HCEC 1CT (cell line): ENCODE measurements at regions not wholly inside any gene's neighbourhood (a gene's known extent, or its start where the extent isn't known, plus 50 kb on each side); places are given as distances from the start of the nearest gene placed in this dataset.
"Not testable (repeated sequence)": the region's sequence is repeated elsewhere in the genome, so short reads cannot be mapped to it uniquely, and the experiment has no call there.

Experiments used
- DNase-seq: peaks from one replicate; pipeline ENCODE4 v3.0.0-alpha.2; 2017

GRCh38 chrX:31014474-31014873 lies 57.4 kb downstream of the FTHL17 start:
- DNase-seq = not testable (repeated sequence)

- no peak for DNase-seq
Observed at GRCh38 chrX:31012509-31013025, 59.3 kb downstream of the FTHL17 start.

GRCh38 chrX:31007321-31007720 lies 64.5 kb downstream of the FTHL17 start:
- no peak for DNase-seq

GRCh38 chrX:31006027-31006426 lies 65.8 kb downstream of the FTHL17 start:
- no peak for DNase-seq

- no peak for DNase-seq
Observed at GRCh38 chrX:30997411-30997810, 74.4 kb downstream of the FTHL17 start.

GRCh38 chrX:30995705-30996104 lies 76.1 kb downstream of the FTHL17 start:
- DNase-seq = no peak

- no peak for DNase-seq
Observed at GRCh38 chrX:30995060-30995700, 76.7 kb downstream of the FTHL17 start.

GRCh38 chrX:30994018-30994417 lies 77.8 kb downstream of the FTHL17 start:
- not testable (repeated sequence) for DNase-seq

GRCh38 chrX:30992381-30992904 lies 79.4 kb downstream of the FTHL17 start:
- no peak for DNase-seq

- no peak for DNase-seq
Observed at GRCh38 chrX:30990361-30990760, 81.5 kb downstream of the FTHL17 start.

- no peak for DNase-seq
Observed at GRCh38 chrX:30982467-30982866, 89.4 kb downstream of the FTHL17 start.

GRCh38 chrX:30981968-30982367 lies 89.9 kb downstream of the FTHL17 start:
- DNase-seq = no peak

- no peak for DNase-seq
Observed at GRCh38 chrX:30979271-30979670, 90.2 kb upstream of the TAB3 start.

GRCh38 chrX:30975467-30975866 lies 86.4 kb upstream of the TAB3 start:
- DNase-seq = no peak

- DNase-seq = no peak
Observed at GRCh38 chrX:30973784-30974427, 84.9 kb upstream of the TAB3 start.

- peak; percentile 49 for DNase-seq
Observed at GRCh38 chrX:30971774-30972603, 82.9 kb upstream of the TAB3 start.

- no peak for DNase-seq
Observed at GRCh38 chrX:30967516-30967915, 78.5 kb upstream of the TAB3 start.

- DNase-seq = no peak
Observed at GRCh38 chrX:30965767-30966166, 76.7 kb upstream of the TAB3 start.

GRCh38 chrX:30961387-30962174 lies 72.5 kb upstream of the TAB3 start:
- no peak for DNase-seq

GRCh38 chrX:30957753-30958152 lies 68.7 kb upstream of the TAB3 start:
- peak; percentile 17 for DNase-seq

GRCh38 chrX:30955687-30956086 lies 66.6 kb upstream of the TAB3 start:
- DNase-seq = no peak

- no peak for DNase-seq
Observed at GRCh38 chrX:30951003-30951402, 61.9 kb upstream of the TAB3 start.

GRCh38 chrX:30950391-30950790 lies 61.3 kb upstream of the TAB3 start:
- DNase-seq = no peak
